Upper lobe of right lung (tissue), 1 donor: ENCODE measurements at regions not wholly inside any gene's neighbourhood (a gene's known extent, or its start where the extent isn't known, plus 50 kb on each side); places are given as distances from the start of the nearest gene placed in this dataset.

ENCODE experiments used
- ATAC-seq: fragments of 200-7000 bp; cut with Tn5 transposase; one replicate; pipeline ENCODE4 v1.9.1; 2020; ENCODE audit warnings: mild to moderate bottlenecking, moderate library complexity
- DNase-seq: peaks from one replicate; pipeline ENCODE4 v3.0.0-alpha.2; 2020
- H3K27ac ChIP-seq: fragments of 200-600 bp; one replicate; pipeline ENCODE4 v1.8.0; 2022
- H3K27me3 ChIP-seq: fragments of 200-600 bp; one replicate; pipeline ENCODE4 v1.8.0; 2022; ENCODE audit warnings: mild to moderate bottlenecking
- H3K36me3 ChIP-seq: fragments of 200-600 bp; one replicate; pipeline ENCODE4 v1.8.0; 2022
- H3K4me1 ChIP-seq: fragments of 200-600 bp; one replicate; pipeline ENCODE4 v1.8.0; 2022
- H3K4me3 ChIP-seq: fragments of 200-600 bp; one replicate; pipeline ENCODE4 v1.8.0; 2022; ENCODE audit warnings: mild to moderate bottlenecking
- H3K9me3 ChIP-seq: fragments of 200-600 bp; one replicate; pipeline ENCODE4 v1.8.0; 2022
- CTCF ChIP-seq: fragments of 200-600 bp; IDR thresholded peaks from one replicate; pipeline ENCODE4 v1.8.0; 2022; ENCODE audit warnings: antibody characterized with exemption
- intact Hi-C: fragments of 100-400 bp; cut with DNase I; formaldehyde crosslinking; loops from one replicate; pipeline ENCODE4 v1.11.0; 2022
- donor health status: DM: no; HTN: yes; CAD: no; lungs with severe emphysema.

- no peaks in the 10 kb centered on the region for H3K36me3 ChIP-seq
- H3K9me3 ChIP-seq = no peaks in the 10 kb centered on the region
- no peaks in the 10 kb centered on the region for H3K27me3 ChIP-seq
- intact Hi-C loops = no loop called here
- DNase-seq = no peak
- no peak for TF ChIP-seq CTCF
- no peak overlapping the region for H3K4me3 ChIP-seq
- ATAC-seq = no peak
- H3K4me1 ChIP-seq = no peaks in the 10 kb centered on the region
- no peak overlapping the region for H3K27ac ChIP-seq
These were observed 574.0 kb downstream of the EFNB2 start for GRCh38 chr13:105961438-105961837.

GRCh38 chr13:105960326-105960725 lies 575.1 kb downstream of the EFNB2 start:
- H3K36me3 ChIP-seq = no peaks in the 10 kb centered on the region
- no peak overlapping the region for H3K4me3 ChIP-seq
- no peaks in the 10 kb centered on the region for H3K4me1 ChIP-seq
- DNase-seq = no peak
- ATAC-seq = no peak
- H3K9me3 ChIP-seq = no peaks in the 10 kb centered on the region
- no peaks in the 10 kb centered on the region for H3K27me3 ChIP-seq
- TF ChIP-seq CTCF = no peak
- H3K27ac ChIP-seq = no peak overlapping the region
- intact Hi-C loops = no loop called here

- no peak overlapping the region for H3K4me3 ChIP-seq
- TF ChIP-seq CTCF = no peak
- H3K4me1 ChIP-seq = no peaks in the 10 kb centered on the region
- ATAC-seq = no peak
- intact Hi-C loops = no loop called here
- H3K27ac ChIP-seq = no peak overlapping the region
- DNase-seq = no peak
- H3K27me3 ChIP-seq = no peaks in the 10 kb centered on the region
- no peaks in the 10 kb centered on the region for H3K9me3 ChIP-seq
- H3K36me3 ChIP-seq = no peaks in the 10 kb centered on the region
These were observed 575.6 kb downstream of the EFNB2 start for GRCh38 chr13:105959876-105960275.

GRCh38 chr13:105957769-105958438 lies 577.6 kb downstream of the EFNB2 start:
- Histone ChIP-seq H3K27ac (no peak overlapping the region), H3K36me3 (no peaks in the 10 kb centered on the region), H3K4me3 (no peak overlapping the region), H3K27me3 (no peaks in the 10 kb centered on the region), H3K4me1 (no peaks in the 10 kb centered on the region), H3K9me3 (no peaks in the 10 kb centered on the region)
- no peak for TF ChIP-seq CTCF
- DNase-seq = no peak
- ATAC-seq = no peak
- intact Hi-C loops = no loop called here

- no peak for DNase-seq
- Histone ChIP-seq H3K27ac (no peak overlapping the region), H3K4me1 (no peaks in the 10 kb centered on the region), H3K9me3 (no peaks in the 10 kb centered on the region), H3K4me3 (no peak overlapping the region), H3K27me3 (no peaks in the 10 kb centered on the region), H3K36me3 (no peaks in the 10 kb centered on the region)
- no peak for TF ChIP-seq CTCF
- no peak for ATAC-seq
- intact Hi-C loops = no loop called here
These were observed 578.5 kb downstream of the EFNB2 start for GRCh38 chr13:105956921-105957320.

- ATAC-seq (no peak), DNase-seq (no peak)
- no peak for TF ChIP-seq CTCF
- no peak overlapping the region for H3K27ac ChIP-seq
- intact Hi-C loops = no loop called here
- H3K27me3 ChIP-seq = no peaks in the 10 kb centered on the region
- no peaks in the 10 kb centered on the region for H3K9me3 ChIP-seq
- no peaks in the 10 kb centered on the region for H3K4me1 ChIP-seq
- no peak overlapping the region for H3K4me3 ChIP-seq
- no peaks in the 10 kb centered on the region for H3K36me3 ChIP-seq
These were observed 582.5 kb downstream of the EFNB2 start for GRCh38 chr13:105952973-105953290.
